WERI-Rb-1 (cell line): ENCODE measurements at regions not wholly inside any gene's neighbourhood (a gene's known extent, or its start where the extent isn't known, plus 50 kb on each side); places are given as distances from the start of the nearest gene placed in this dataset.

Experiments
- DNase-seq: peaks from one replicate; pipeline ENCODE4 v3.0.0-alpha.2; 2020
- H3K27ac ChIP-seq: fragments of 250-450 bp; sonication (Bioruptor Pico); 2 replicates; pipeline ENCODE4 v1.5.1; 2020; ENCODE audit warnings: mild to moderate bottlenecking, moderate library complexity
- H3K27me3 ChIP-seq: fragments of 250-450 bp; sonication (Bioruptor Pico); 2 replicates; pipeline ENCODE4 v1.5.1; 2021; ENCODE audit warnings: mild to moderate bottlenecking, low read depth, moderate library complexity; ENCODE audit not compliant: insufficient read depth, severe bottlenecking
- H3K36me3 ChIP-seq: fragments of 250-450 bp; sonication (Bioruptor Pico); 2 replicates; pipeline ENCODE4 v1.5.1; 2020; ENCODE audit warnings: mild to moderate bottlenecking, moderate library complexity
- H3K4me3 ChIP-seq: 2 replicates; pipeline ENCODE4 v1.5.1; 2011; ENCODE audit warnings: low read depth, mild to moderate bottlenecking, control low read depth, low read length
- H3K9me3 ChIP-seq: fragments of 250-450 bp; sonication (Bioruptor Pico); 2 replicates; pipeline ENCODE4 v1.5.1; 2021; ENCODE audit warnings: mild to moderate bottlenecking, moderate library complexity; ENCODE audit not compliant: severe bottlenecking
- CTCF ChIP-seq: IDR thresholded peaks from 2 replicates; pipeline ENCODE4 v1.5.1; 2011; ENCODE audit warnings: low read depth, mild to moderate bottlenecking, control low read depth, inconsistent platforms, low read length

- DNase-seq = no peak
- Histone ChIP-seq H3K27ac (no peak overlapping the region), H3K27me3 (no peaks in the 10 kb centered on the region), H3K4me3 (no peak overlapping the region), H3K9me3 (no peaks in the 10 kb centered on the region), H3K36me3 (no peaks in the 10 kb centered on the region)
- no peak for TF ChIP-seq CTCF
Observed at GRCh38 chr5:40381676-40382363, 297.9 kb upstream of the PTGER4 start.

- no peaks in the 10 kb centered on the region for H3K9me3 ChIP-seq
- H3K36me3 ChIP-seq = no peaks in the 10 kb centered on the region
- H3K4me3 ChIP-seq = no peak overlapping the region
- DNase-seq = no peak
- H3K27me3 ChIP-seq = no peaks in the 10 kb centered on the region
- TF ChIP-seq CTCF = no peak
- no peak overlapping the region for H3K27ac ChIP-seq
Observed at GRCh38 chr5:40381016-40381415, 298.7 kb upstream of the PTGER4 start.

GRCh38 chr5:40378396-40379177 is 301.1 kb upstream of the PTGER4 start:
- DNase-seq = no peak
- Histone ChIP-seq H3K27me3 (no peaks in the 10 kb centered on the region), H3K27ac (no peak overlapping the region), H3K36me3 (no peaks in the 10 kb centered on the region), H3K4me3 (no peak overlapping the region), H3K9me3 (no peaks in the 10 kb centered on the region)
- TF ChIP-seq CTCF = no peak

GRCh38 chr5:40376566-40376965 is 303.1 kb upstream of the PTGER4 start:
- DNase-seq = no peak
- no peaks in the 10 kb centered on the region for H3K36me3 ChIP-seq
- no peaks in the 10 kb centered on the region for H3K9me3 ChIP-seq
- no peak overlapping the region for H3K27ac ChIP-seq
- H3K27me3 ChIP-seq = no peaks in the 10 kb centered on the region
- TF ChIP-seq CTCF = no peak
- no peak overlapping the region for H3K4me3 ChIP-seq

- Histone ChIP-seq H3K27me3 (no peaks in the 10 kb centered on the region), H3K9me3 (no peaks in the 10 kb centered on the region), H3K36me3 (no peaks in the 10 kb centered on the region), H3K27ac (no peak overlapping the region), H3K4me3 (no peak overlapping the region)
- no peak for TF ChIP-seq CTCF
- no peak for DNase-seq
Observed at GRCh38 chr5:40374853-40375252, 304.9 kb upstream of the PTGER4 start.

- no peak for TF ChIP-seq CTCF
- no peaks in the 10 kb centered on the region for H3K9me3 ChIP-seq
- H3K36me3 ChIP-seq = no peaks in the 10 kb centered on the region
- no peak overlapping the region for H3K27ac ChIP-seq
- DNase-seq = no peak
- H3K27me3 ChIP-seq = no peaks in the 10 kb centered on the region
- H3K4me3 ChIP-seq = no peak overlapping the region
Observed at GRCh38 chr5:40368200-40368599, 311.5 kb upstream of the PTGER4 start.
